ENCODE measurements at regions not wholly inside any gene's neighbourhood (a gene's known extent, or its start where the extent isn't known, plus 50 kb on each side); places are given as distances from the start of the nearest gene placed in this dataset.
"Not testable (repeated sequence)": the region's sequence is repeated elsewhere in the genome, so short reads cannot be mapped to it uniquely, and the experiment has no call there.

DNA sequence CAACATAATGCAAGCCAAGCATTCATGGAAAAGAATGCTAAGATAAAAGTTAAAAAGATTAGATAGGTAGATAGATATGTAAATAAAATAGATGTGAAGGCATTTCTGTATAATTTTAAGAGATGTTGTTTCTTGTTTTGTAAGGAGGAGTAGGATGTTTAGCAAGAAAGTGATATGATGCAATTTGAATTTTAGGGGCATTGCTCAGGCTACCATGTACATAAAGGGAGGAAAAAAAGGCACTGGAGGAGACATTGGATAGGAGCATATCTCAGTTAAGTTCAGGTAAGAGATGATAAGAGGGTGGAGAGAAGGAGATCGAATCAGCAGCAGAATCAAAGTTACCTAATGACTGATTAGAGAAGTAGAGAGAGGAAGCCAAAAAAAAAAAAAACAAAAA, 194.7 kb downstream of the TENT5A start:
- H3K9ac ChIP-seq (ENCODE audit: low read length), result no peak overlapping the region
- H3K4me1 ChIP-seq (ENCODE audit: control insufficient read depth, insufficient read depth, low read length), result peaks cover 18% of the 10 kb centered on the region

GRCh38 chr6:81556551-81556950, 195.9 kb downstream of the TENT5A start:
- H3K27me3 ChIP-seq (ENCODE audit: control insufficient read depth, insufficient read depth, low read length), result no peaks in the 10 kb centered on the region
- no peak overlapping the region for H3K4me3 ChIP-seq (ENCODE audit: low read length)
- H3K9ac ChIP-seq (ENCODE audit: low read length), result no peak overlapping the region
- no peaks in the 10 kb centered on the region for H3K36me3 ChIP-seq (ENCODE audit: control insufficient read depth, insufficient read depth, low read length)
- peaks cover 8% of the 10 kb centered on the region for H3K4me1 ChIP-seq (ENCODE audit: control insufficient read depth, insufficient read depth, low read length)
- no peaks in the 10 kb centered on the region for H3K9me3 ChIP-seq (ENCODE audit: control insufficient read depth, low read length)

More for the DNA sequence above, 194.7 kb downstream of the TENT5A start:
- Histone ChIP-seq H3K4me3 (ENCODE audit: low read length) (no peak overlapping the region), H3K36me3 (ENCODE audit: control insufficient read depth, insufficient read depth, low read length) (no peaks in the 10 kb centered on the region), H3K9me3 (ENCODE audit: control insufficient read depth, low read length) (no peaks in the 10 kb centered on the region), H3K27me3 (ENCODE audit: control insufficient read depth, insufficient read depth, low read length) (no peaks in the 10 kb centered on the region)

GRCh38 chr6:81553216-81553615, 199.3 kb downstream of the TENT5A start:
- Histone ChIP-seq H3K9ac (ENCODE audit: low read length) (no peak overlapping the region), H3K4me1 (ENCODE audit: control insufficient read depth, insufficient read depth, low read length) (no peaks in the 10 kb centered on the region), H3K36me3 (ENCODE audit: control insufficient read depth, insufficient read depth, low read length) (no peaks in the 10 kb centered on the region), H3K9me3 (ENCODE audit: control insufficient read depth, low read length) (no peaks in the 10 kb centered on the region), H3K27me3 (ENCODE audit: control insufficient read depth, insufficient read depth, low read length) (no peaks in the 10 kb centered on the region), H3K4me3 (ENCODE audit: low read length) (no peak overlapping the region)

DNA sequence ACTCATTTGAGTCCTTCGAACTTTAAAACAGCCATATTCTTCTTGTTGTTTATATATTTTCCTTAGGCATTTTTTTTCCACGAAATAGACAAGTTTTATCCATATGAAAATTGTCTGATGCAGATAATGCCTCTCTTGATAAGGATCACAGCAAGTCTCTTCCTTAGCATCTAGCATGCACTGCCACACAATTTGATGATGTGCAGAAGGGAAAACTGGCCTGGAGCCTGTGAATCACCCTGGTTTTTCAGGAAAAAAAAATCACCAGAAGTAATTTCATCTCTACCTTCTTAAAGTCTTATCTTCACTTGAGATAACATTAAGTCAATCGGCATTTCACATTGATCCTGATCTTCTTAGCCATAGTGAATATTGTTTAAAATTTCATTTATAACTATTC, 199.8 kb downstream of the TENT5A start:
- Histone ChIP-seq H3K36me3 (ENCODE audit: control insufficient read depth, insufficient read depth, low read length) (no peaks in the 10 kb centered on the region), H3K27me3 (ENCODE audit: control insufficient read depth, insufficient read depth, low read length) (no peaks in the 10 kb centered on the region), H3K4me3 (ENCODE audit: low read length) (no peak overlapping the region), H3K9ac (ENCODE audit: low read length) (no peak overlapping the region), H3K4me1 (ENCODE audit: control insufficient read depth, insufficient read depth, low read length) (no peaks in the 10 kb centered on the region), H3K9me3 (ENCODE audit: control insufficient read depth, low read length) (no peaks in the 10 kb centered on the region)

DNA sequence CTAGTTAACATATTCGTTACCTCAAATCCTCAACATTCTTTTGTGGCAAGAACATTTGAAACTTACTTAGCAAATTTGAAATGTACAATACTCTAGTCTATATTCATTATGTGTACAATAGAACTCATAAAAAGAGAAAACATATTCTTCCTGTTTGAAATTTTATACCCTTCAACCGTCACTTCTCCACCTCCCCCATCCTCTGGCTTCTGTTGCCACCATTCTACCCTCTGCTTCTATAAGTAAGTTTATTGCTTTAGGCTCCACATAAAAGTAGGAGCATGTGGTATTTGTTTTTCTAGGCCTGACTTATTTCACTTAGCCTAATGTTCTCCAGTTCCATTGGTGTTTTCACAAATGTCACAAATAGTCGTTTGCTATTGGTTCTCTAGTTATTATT, 205.3 kb downstream of the TENT5A start:
- H3K27me3 ChIP-seq (ENCODE audit: control insufficient read depth, insufficient read depth, low read length), result no peaks in the 10 kb centered on the region
- H3K9ac ChIP-seq (ENCODE audit: low read length), result no peak overlapping the region
- no peaks in the 10 kb centered on the region for H3K9me3 ChIP-seq (ENCODE audit: control insufficient read depth, low read length)
- no peaks in the 10 kb centered on the region for H3K36me3 ChIP-seq (ENCODE audit: control insufficient read depth, insufficient read depth, low read length)
- H3K4me1 ChIP-seq (ENCODE audit: control insufficient read depth, insufficient read depth, low read length), result no peaks in the 10 kb centered on the region
- H3K4me3 ChIP-seq (ENCODE audit: low read length), result no peak overlapping the region

GRCh38 chr6:81534934-81535465, 217.5 kb downstream of the TENT5A start:
- Histone ChIP-seq H3K36me3 (ENCODE audit: control insufficient read depth, insufficient read depth, low read length) (no peaks in the 10 kb centered on the region), H3K9ac (ENCODE audit: low read length) (no peak overlapping the region), H3K4me1 (ENCODE audit: control insufficient read depth, insufficient read depth, low read length) (no peaks in the 10 kb centered on the region), H3K27me3 (ENCODE audit: control insufficient read depth, insufficient read depth, low read length) (no peaks in the 10 kb centered on the region), H3K4me3 (ENCODE audit: low read length) (no peak overlapping the region), H3K9me3 (ENCODE audit: control insufficient read depth, low read length) (no peaks in the 10 kb centered on the region)

- no peaks in the 10 kb centered on the region for H3K27me3 ChIP-seq (ENCODE audit: control insufficient read depth, insufficient read depth, low read length)
- no peaks in the 10 kb centered on the region for H3K36me3 ChIP-seq (ENCODE audit: control insufficient read depth, insufficient read depth, low read length)
- H3K4me3 ChIP-seq (ENCODE audit: low read length), result no peak overlapping the region
- no peaks in the 10 kb centered on the region for H3K9me3 ChIP-seq (ENCODE audit: control insufficient read depth, low read length)
- no peaks in the 10 kb centered on the region for H3K4me1 ChIP-seq (ENCODE audit: control insufficient read depth, insufficient read depth, low read length)
- H3K9ac ChIP-seq (ENCODE audit: low read length), result no peak overlapping the region
Observed at GRCh38 chr6:81531869-81532561, 220.5 kb downstream of the TENT5A start.

- Histone ChIP-seq H3K27me3 (ENCODE audit: control insufficient read depth, insufficient read depth, low read length) (no peaks in the 10 kb centered on the region), H3K9ac (ENCODE audit: low read length) (no peak overlapping the region), H3K9me3 (ENCODE audit: control insufficient read depth, low read length) (no peaks in the 10 kb centered on the region), H3K4me3 (ENCODE audit: low read length) (no peak overlapping the region), H3K4me1 (ENCODE audit: control insufficient read depth, insufficient read depth, low read length) (no peaks in the 10 kb centered on the region), H3K36me3 (ENCODE audit: control insufficient read depth, insufficient read depth, low read length) (no peaks in the 10 kb centered on the region)
Observed at GRCh38 chr6:81517455-81517854, 235.0 kb downstream of the TENT5A start.

- Histone ChIP-seq H3K4me3 (ENCODE audit: low read length) (no peak overlapping the region), H3K27me3 (ENCODE audit: control insufficient read depth, insufficient read depth, low read length) (no peaks in the 10 kb centered on the region), H3K36me3 (ENCODE audit: control insufficient read depth, insufficient read depth, low read length) (no peaks in the 10 kb centered on the region), H3K4me1 (ENCODE audit: control insufficient read depth, insufficient read depth, low read length) (no peaks in the 10 kb centered on the region), H3K9me3 (ENCODE audit: control insufficient read depth, low read length) (no peaks in the 10 kb centered on the region), H3K9ac (ENCODE audit: low read length) (no peak overlapping the region)
Observed at GRCh38 chr6:81515562-81516453, 236.7 kb downstream of the TENT5A start.

DNA sequence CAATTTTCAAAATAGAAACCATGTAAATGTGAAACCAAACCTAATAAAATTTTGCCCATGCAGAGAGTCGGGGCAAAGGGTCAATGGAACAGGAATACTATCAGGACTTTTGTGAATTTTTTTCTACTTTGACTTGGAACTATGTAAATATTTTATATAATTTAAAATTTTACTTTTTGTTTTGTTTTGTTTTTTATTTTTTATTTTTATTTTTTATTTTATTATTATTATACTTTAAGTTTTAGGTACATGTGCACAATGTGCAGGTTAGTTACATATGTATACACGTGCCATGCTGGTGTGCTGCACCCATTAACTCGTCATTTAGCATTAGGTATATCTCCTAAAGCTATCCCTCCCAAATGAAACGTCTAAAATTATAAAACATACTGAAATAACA, 238.3 kb downstream of the TENT5A start:
- H3K27me3 ChIP-seq (ENCODE audit: control insufficient read depth, insufficient read depth, low read length); H3K9me3 ChIP-seq (ENCODE audit: control insufficient read depth, low read length); H3K36me3 ChIP-seq (ENCODE audit: control insufficient read depth, insufficient read depth, low read length); H3K4me3 ChIP-seq (ENCODE audit: low read length); H3K9ac ChIP-seq (ENCODE audit: low read length); H3K4me1 ChIP-seq (ENCODE audit: control insufficient read depth, insufficient read depth, low read length): not testable (repeated sequence)

- H3K9ac ChIP-seq (ENCODE audit: low read length), result no peak overlapping the region
- no peaks in the 10 kb centered on the region for H3K27me3 ChIP-seq (ENCODE audit: control insufficient read depth, insufficient read depth, low read length)
- no peaks in the 10 kb centered on the region for H3K4me1 ChIP-seq (ENCODE audit: control insufficient read depth, insufficient read depth, low read length)
- H3K4me3 ChIP-seq (ENCODE audit: low read length), result no peak overlapping the region
- no peaks in the 10 kb centered on the region for H3K36me3 ChIP-seq (ENCODE audit: control insufficient read depth, insufficient read depth, low read length)
- H3K9me3 ChIP-seq (ENCODE audit: control insufficient read depth, low read length), result no peaks in the 10 kb centered on the region
Observed at GRCh38 chr6:81511423-81511822, 241.1 kb downstream of the TENT5A start.

GRCh38 chr6:81495999-81496398, 256.5 kb downstream of the TENT5A start:
- Histone ChIP-seq H3K9me3 (ENCODE audit: control insufficient read depth, low read length) (no peaks in the 10 kb centered on the region), H3K4me3 (ENCODE audit: low read length) (no peak overlapping the region), H3K4me1 (ENCODE audit: control insufficient read depth, insufficient read depth, low read length) (peaks cover 6% of the 10 kb centered on the region), H3K27me3 (ENCODE audit: control insufficient read depth, insufficient read depth, low read length) (no peaks in the 10 kb centered on the region), H3K36me3 (ENCODE audit: control insufficient read depth, insufficient read depth, low read length) (no peaks in the 10 kb centered on the region), H3K9ac (ENCODE audit: low read length) (no peak overlapping the region)

All from mucosa of stomach (tissue), 1 donor.